ENCODE measurements at regions not wholly inside any gene's neighbourhood (a gene's known extent, or its start where the extent isn't known, plus 50 kb on each side); places are given as distances from the start of the nearest gene placed in this dataset.

DNA sequence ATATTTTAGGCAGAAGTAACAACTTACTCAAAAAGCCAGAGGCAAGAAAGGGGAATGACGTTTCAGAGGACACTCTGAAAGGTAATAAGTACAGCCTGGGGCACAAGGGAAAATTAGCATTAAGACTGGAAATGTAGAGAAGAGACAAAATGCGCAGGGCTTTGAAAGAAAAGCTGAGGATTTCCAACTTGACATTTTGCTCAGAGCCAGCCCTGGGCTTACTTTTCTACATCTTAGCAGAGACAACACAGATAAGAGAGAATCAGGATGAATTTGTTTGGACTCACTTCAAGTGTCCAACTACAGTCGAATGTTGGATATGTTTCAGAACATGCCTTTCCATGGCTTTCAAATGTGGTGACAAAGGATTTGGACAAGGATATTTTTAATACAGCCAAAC is 808.9 kb upstream of the LUZP2 start:
- DNase-seq: no peak

DNA sequence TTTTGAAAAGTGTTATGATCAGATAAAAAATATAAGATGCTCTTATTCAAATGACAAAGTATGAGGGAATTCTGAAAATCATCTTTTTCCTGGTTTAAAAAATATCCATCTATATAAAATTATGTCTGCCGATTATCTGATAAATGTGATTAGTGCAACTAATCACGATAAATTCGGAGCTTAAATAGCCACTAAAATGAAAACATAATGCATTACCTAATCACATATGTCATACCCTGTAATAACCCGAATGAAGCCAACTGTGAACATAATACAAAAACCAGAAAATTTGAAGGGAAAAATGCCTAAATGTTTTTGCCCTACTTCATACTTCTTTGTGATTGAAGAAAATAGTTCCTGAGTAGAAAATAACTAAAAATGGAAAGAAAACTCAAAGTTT is 808.4 kb upstream of the LUZP2 start:
- DNase-seq: no peak

GRCh38 chr11:23688835-23689234 is 808.0 kb upstream of the LUZP2 start:
- no peak for DNase-seq

DNA sequence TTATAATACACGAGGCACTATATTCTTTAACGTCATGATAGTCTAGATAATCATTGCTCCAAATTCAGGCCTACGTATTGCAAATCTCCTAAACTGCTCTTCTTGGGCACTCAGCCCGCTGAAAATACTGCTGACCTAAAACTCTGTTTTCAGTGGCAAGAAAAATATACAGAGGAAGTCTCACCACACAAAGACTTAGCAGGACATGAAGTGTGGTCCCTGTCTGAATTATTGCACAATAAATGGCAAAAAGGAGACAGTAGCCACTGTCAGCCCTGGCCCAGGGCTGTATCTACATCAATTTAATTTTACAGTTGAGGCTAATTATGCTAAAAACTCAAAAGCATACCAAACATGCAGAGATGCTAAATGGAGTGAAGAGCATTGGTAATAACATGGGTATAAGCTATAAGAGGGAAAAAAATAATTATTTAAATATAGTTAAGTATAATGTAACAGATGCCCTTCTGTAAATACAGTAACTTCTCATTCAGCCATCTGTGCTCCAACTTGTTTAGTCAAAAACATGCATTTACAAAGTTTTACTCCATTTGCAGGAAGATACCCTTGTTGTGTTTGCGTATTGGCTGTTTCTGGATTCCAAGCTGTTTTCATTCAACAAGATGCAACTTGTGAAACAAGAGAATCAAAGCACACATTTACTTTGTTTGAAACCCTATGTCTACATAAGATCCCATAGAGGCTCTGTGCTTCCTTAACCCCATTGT is 800.0 kb upstream of the LUZP2 start:
- no peak for DNase-seq

GRCh38 chr11:23704183-23704582 is 792.7 kb upstream of the LUZP2 start:
- no peak for DNase-seq

DNA sequence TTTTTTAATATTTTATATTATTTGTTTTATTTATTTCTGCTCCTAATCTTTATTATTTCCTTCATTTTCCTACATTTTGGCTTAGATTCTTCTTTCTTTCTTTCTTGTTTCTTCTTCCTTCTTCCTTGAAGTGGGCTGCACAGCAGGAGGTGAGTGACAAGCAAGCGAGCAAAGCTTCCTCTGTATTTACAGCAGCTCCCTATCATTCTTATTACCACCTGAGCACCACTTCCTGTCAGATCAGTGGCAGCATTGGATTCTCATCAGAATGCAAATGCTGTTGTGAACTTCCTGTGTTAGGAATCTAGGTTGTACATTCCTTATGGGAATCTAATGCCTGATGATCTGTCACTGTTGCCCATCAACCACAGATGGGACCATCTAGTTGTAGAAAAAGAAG is 784.9 kb upstream of the LUZP2 start:
- DNase-seq: no peak

DNA sequence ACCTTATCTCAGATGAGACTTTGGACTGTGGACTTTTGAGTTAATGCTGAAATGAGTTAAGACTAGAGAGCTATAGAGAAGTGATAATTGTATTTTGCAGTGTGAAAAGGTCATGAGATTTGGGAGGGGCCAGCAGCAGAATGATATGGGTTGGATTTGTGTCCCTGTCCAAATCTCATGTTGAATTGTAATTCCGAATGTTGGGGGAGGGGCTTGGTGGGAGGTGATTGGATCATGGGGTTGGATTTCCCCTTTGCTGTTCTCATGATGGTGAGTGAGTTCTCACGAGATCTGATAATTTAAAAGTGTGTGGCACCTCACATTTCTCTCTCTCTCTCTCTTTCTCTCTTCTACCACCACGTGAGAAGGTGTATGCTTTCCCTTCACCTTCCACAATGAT is 777.8 kb upstream of the LUZP2 start:
- DNase-seq: no peak

- no peak for DNase-seq
Measured at GRCh38 chr11:23723861-23724260, 773.0 kb upstream of the LUZP2 start.

GRCh38 chr11:23725752-23726151 is 771.1 kb upstream of the LUZP2 start:
- no peak for DNase-seq

DNA sequence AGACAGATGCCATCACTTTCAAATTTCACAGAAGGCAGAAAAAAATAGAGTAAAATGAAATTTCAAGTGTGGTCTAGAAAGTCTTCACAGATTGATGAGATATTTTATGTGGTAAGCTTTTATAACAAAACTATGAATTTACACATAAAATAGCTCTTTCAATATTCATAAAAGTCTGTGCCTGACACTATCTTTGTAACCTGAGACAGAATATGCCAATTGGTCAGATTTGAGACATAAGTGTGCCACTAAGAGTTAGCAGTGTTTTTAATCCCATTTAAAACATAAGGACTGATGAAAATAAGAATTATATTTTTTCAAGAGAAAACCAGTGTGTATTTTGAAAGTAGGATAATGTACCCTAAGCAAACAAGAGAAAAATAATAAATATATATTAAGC is 769.5 kb upstream of the LUZP2 start:
- DNase-seq: no peak

- no peak for DNase-seq
Measured at GRCh38 chr11:23727794-23728193, 769.1 kb upstream of the LUZP2 start.

GRCh38 chr11:23729088-23729487 is 767.8 kb upstream of the LUZP2 start:
- DNase-seq: no peak

DNA sequence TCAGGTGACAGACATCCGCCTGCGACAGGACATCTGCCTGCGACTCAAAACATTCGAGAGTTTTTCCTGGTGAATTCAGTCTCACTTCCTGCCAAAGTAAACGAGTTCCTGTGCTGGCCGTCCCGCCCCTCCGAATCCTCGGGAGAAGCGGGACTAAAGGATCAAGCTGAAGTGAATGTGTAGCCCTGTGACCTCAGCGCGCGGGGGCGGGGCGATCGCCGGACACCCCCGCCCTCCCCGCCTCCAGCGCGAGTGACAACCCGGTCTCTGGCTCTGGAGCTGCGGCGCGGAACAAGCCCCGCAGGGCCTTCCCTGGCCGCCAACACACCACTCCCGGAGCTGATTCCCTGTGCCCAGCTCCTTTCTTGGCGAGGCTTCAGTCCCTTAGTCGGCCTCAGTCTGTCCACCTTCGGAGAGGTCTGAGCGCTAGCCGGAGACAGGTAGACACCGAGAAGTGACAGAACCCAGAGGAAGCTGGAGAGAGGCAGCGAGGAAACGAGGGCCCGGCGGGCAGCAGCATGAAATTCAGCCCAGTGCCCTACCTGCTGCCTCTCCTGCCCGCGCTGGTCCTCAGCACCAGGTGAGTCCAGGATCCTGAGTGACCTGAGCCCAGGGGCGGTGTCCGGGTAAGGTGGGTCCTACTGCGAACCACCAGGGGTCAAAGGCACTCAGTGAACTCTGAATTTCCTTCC is 766.4 kb upstream of the LUZP2 start:
- DNase-seq: no peak

GRCh38 chr11:23732026-23732425 is 764.8 kb upstream of the LUZP2 start:
- DNase-seq: no peak

- DNase-seq: no peak
Measured at GRCh38 chr11:23746896-23747295, 750.0 kb upstream of the LUZP2 start.

GRCh38 chr11:23749762-23750430 is 747.0 kb upstream of the LUZP2 start:
- DNase-seq: no peak

DNA sequence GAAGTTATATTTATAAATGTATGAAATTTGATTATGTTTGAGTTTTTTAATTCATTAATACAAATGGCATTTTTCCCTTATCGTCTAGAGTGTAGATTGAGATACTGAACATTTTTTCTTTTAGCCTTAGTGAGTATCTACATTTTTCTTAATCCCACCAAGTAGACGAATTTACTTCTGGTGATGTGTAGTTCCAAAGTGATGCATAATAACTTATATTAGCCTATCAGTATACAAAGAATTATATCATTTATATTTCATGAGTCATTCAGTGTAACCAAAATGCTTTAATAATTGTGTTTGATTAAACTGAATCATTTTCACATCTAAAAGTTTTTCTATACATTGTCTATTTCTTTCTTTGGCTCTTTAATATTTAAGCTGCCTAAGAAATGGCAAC is 745.6 kb upstream of the LUZP2 start:
- DNase-seq: no peak

DNA sequence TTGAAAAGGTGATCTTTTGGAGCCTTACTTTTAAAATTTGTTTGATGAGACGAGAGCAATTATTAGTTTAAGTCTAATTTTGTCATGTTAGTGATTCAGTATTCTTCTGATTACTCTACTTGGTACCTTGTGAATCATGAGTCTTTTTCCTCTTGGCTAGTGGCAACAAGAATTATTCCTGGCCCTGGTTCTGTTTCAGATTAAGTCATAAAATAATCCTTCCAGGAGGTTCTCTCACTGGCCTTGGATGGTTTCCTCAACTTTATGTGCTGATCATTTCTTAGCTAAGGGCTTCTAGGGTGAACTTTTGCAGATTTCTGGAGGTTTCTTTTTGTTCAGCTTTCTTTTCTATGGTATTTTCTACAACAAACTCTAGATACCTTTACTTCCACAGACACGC is 741.8 kb upstream of the LUZP2 start:
- no peak for DNase-seq

DNA sequence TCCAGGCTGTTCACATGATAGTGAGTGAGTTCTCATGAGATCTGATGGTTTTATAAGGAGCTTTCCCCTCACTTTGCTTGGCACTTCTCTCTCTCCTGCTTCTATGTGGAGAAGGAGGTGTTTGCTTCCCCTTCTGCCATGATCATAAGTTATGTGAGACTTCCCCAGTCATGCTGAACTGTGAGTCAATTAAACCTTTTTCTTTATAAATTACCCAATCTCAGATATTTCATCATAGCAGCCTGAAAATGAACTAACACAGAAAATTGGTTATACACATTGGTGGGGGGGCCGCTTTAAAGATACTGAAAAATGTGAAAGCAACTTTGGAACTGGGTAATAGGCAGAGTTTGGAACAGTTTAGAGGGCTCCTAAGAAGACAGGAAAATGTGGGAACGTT is 741.1 kb upstream of the LUZP2 start:
- DNase-seq: no peak

GRCh38 chr11:23759489-23759888 is 737.4 kb upstream of the LUZP2 start:
- DNase-seq: no peak

DNA sequence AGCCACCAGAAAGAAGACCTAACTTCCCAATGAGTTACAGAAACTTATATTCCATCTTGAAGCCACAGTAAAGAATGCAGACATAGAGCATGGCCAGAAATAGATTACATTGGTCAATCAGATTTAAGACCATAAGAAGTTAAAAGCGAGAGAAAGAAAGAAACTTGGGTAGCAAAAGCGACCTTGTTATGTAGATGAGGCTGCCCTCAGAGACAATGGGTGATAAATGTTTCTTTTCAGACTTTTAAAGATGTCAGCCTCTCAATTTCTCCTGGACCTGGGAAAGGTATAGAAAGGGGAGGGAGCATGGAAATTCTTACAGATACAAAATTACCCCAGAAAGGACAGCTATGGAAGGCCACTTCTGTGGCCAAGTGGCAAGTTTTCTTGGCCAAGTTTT is 732.6 kb upstream of the LUZP2 start:
- DNase-seq: no peak

- DNase-seq: no peak
Measured at GRCh38 chr11:23765682-23766252, 731.1 kb upstream of the LUZP2 start.

- no peak for DNase-seq
Measured at GRCh38 chr11:23767576-23767975, 729.3 kb upstream of the LUZP2 start.

DNA sequence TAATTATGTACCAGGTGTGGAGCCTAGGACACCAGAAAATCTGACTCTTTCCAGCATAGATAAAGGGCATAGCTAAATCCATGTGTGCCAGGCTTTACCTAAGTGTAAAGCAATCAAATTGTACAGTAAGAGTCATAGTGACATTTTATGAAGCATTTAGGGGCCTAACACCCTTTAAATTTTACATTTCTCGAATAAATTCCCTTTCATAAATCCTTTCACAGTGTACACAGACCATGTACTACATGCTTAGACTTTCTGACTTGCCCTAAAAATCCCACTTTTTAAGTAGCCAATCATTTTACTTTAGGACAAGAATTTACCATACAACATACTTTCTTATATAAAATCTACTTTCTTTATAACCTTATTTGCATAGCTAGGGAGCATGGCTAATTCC is 727.6 kb upstream of the LUZP2 start:
- DNase-seq: no peak
